ENCODE measurements at regions not wholly inside any gene's neighbourhood (a gene's known extent, or its start where the extent isn't known, plus 50 kb on each side); places are given as distances from the start of the nearest gene placed in this dataset.

- TF ChIP-seq KLF16 (tag by site-specific recombination; IDR thresholded peaks at IDR 0.05) (no peak), ZBTB7A (tag by site-specific recombination; IDR thresholded peaks at IDR 0.05; ENCODE audit: low read depth) (no peak), ZNF660 (tag by site-specific recombination; IDR thresholded peaks at IDR 0.05) (no peak)
- TF ChIP-seq, protein P1, sequence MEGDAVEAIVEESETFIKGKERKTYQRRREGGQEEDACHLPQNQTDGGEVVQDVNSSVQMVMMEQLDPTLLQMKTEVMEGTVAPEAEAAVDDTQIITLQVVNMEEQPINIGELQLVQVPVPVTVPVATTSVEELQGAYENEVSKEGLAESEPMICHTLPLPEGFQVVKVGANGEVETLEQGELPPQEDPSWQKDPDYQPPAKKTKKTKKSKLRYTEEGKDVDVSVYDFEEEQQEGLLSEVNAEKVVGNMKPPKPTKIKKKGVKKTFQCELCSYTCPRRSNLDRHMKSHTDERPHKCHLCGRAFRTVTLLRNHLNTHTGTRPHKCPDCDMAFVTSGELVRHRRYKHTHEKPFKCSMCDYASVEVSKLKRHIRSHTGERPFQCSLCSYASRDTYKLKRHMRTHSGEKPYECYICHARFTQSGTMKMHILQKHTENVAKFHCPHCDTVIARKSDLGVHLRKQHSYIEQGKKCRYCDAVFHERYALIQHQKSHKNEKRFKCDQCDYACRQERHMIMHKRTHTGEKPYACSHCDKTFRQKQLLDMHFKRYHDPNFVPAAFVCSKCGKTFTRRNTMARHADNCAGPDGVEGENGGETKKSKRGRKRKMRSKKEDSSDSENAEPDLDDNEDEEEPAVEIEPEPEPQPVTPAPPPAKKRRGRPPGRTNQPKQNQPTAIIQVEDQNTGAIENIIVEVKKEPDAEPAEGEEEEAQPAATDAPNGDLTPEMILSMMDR (tag by site-specific recombination; IDR thresholded peaks at IDR 0.05), result no peak
Observed at GRCh38 chr2:188892636-188893035, 81.5 kb upstream of the COL3A1 start.
